ENCODE measurements at regions not wholly inside any gene's neighbourhood (a gene's known extent, or its start where the extent isn't known, plus 50 kb on each side); places are given as distances from the start of the nearest gene placed in this dataset.

- no peak for TF ChIP-seq GATA2 (IDR thresholded peaks at IDR 0.05; ENCODE audit: low read depth, low read length)
- no peak for TF ChIP-seq GATA3 (IDR thresholded peaks at IDR 0.05; ENCODE audit: low read depth, low read length)
Observed at GRCh38 chr3:67719333-67719732, 64.9 kb upstream of the SUCLG2 start.
